Suprapubic skin (tissue), 3 donors: ENCODE measurements at regions not wholly inside any gene's neighbourhood (a gene's known extent, or its start where the extent isn't known, plus 50 kb on each side); places are given as distances from the start of the nearest gene placed in this dataset.

Source experiments
- CTCF ChIP-seq, 2 donors: fragments of 200-600 bp in 1 of 2; fragments of 450-650 bp in 1 of 2; sonication (generic) in 1 of 2; IDR thresholded peaks; one replicate each; pipeline ENCODE4 v1.5.1; 2016 to 2019; ENCODE audit warnings: antibody characterized with exemption in 2 of 2, mild to moderate bottlenecking in 1 of 2, moderate library complexity in 1 of 2
- EP300 ChIP-seq: sonication (generic); formaldehyde crosslinking; IDR thresholded peaks from one replicate; pipeline ENCODE4 v1.6.1; 2017; ENCODE audit warnings: antibody characterized with exemption
- POLR2A ChIP-seq, 2 donors: fragments of 450-650 bp; IDR thresholded peaks; one replicate each; pipeline ENCODE4 v1.6.1; 2017; ENCODE audit warnings: antibody characterized with exemption in 2 of 2, mild to moderate bottlenecking in 2 of 2, moderate library complexity in 2 of 2

- TF ChIP-seq CTCF (IDR thresholded peaks at IDR 0.05) (no peak), POLR2A (IDR thresholded peaks at IDR 0.05) (no peak), EP300 (no peak)
Observed at GRCh38 chr12:97939156-97939555, 476.6 kb downstream of the RMST start.
